ENCODE measurements at regions not wholly inside any gene's neighbourhood (a gene's known extent, or its start where the extent isn't known, plus 50 kb on each side); places are given as distances from the start of the nearest gene placed in this dataset.
A peak's percentile ranks its signal among the peaks of the same experiment; 100 is the strongest.

GRCh38 chr5:148730942-148731898, 76.9 kb upstream of the HTR4 start:
- TF ChIP-seq CTCF (conservative IDR thresholded peaks at IDR 0.05) (peak; percentile 95), EZH2 (IDR thresholded peaks at IDR 0.05; ENCODE audit: low read depth) (no peak)
